Mucosa of gallbladder (tissue), 1 donor: ENCODE measurements at regions not wholly inside any gene's neighbourhood (a gene's known extent, or its start where the extent isn't known, plus 50 kb on each side); places are given as distances from the start of the nearest gene placed in this dataset.

Experiments
- DNase-seq: peaks from one replicate; pipeline ENCODE4 v3.0.0-alpha.2; 2020; ENCODE audit warnings: low spot score
- donor health status: DM: no; HTN: no; CAD: no.

GRCh38 chr9:89993678-89994630 is 389.1 kb downstream of the GADD45G start:
- DNase-seq: peak; percentile 52

- no peak for DNase-seq
These were observed 390.3 kb downstream of the GADD45G start for GRCh38 chr9:89994988-89995613.

- peak; percentile 27 for DNase-seq
These were observed 391.3 kb downstream of the GADD45G start for GRCh38 chr9:89996116-89996515.

- DNase-seq: no peak
These were observed 392.0 kb downstream of the GADD45G start for GRCh38 chr9:89996773-89997172.

GRCh38 chr9:89998633-89999032 is 393.8 kb downstream of the GADD45G start:
- DNase-seq: no peak

- DNase-seq: peak; percentile 77
These were observed 394.3 kb downstream of the GADD45G start for GRCh38 chr9:89999176-89999533.

GRCh38 chr9:89999534-90000370 is 394.9 kb downstream of the GADD45G start:
- DNase-seq: peak; percentile 91

GRCh38 chr9:90000925-90001324 is 396.1 kb downstream of the GADD45G start:
- DNase-seq: no peak

- DNase-seq: no peak
These were observed 396.9 kb downstream of the GADD45G start for GRCh38 chr9:90001747-90002146.

- no peak for DNase-seq
These were observed 397.8 kb downstream of the GADD45G start for GRCh38 chr9:90002397-90003271.

GRCh38 chr9:90005388-90005787 is 400.6 kb downstream of the GADD45G start:
- DNase-seq: no peak

- no peak for DNase-seq
These were observed 403.0 kb downstream of the GADD45G start for GRCh38 chr9:90007516-90008440.

GRCh38 chr9:90009447-90009846 is 404.6 kb downstream of the GADD45G start:
- DNase-seq: no peak

- DNase-seq: no peak
These were observed 406.0 kb downstream of the GADD45G start for GRCh38 chr9:90010793-90011192.

GRCh38 chr9:90012949-90013348 is 408.1 kb downstream of the GADD45G start:
- DNase-seq: peak; percentile 45

GRCh38 chr9:90013778-90014177 is 409.0 kb downstream of the GADD45G start:
- no peak for DNase-seq

GRCh38 chr9:90014421-90014820 is 409.6 kb downstream of the GADD45G start:
- no peak for DNase-seq

GRCh38 chr9:90016272-90016671 is 411.5 kb downstream of the GADD45G start:
- no peak for DNase-seq

- DNase-seq: no peak
These were observed 412.9 kb downstream of the GADD45G start for GRCh38 chr9:90017679-90018078.

- no peak for DNase-seq
These were observed 413.9 kb downstream of the GADD45G start for GRCh38 chr9:90018688-90019087.
